Fibroblast of skin of right quadriceps (primary cell): ENCODE measurements at regions not wholly inside any gene's neighbourhood (a gene's known extent, or its start where the extent isn't known, plus 50 kb on each side); places are given as distances from the start of the nearest gene placed in this dataset.

Experiments used
- DNase-seq: peaks from one replicate; pipeline ENCODE4 v3.0.0-alpha.2; 2013

- DNase-seq, result peak; percentile 26
Measured at GRCh38 chr21:16870103-16870502, 642.7 kb upstream of the CXADR start.

GRCh38 chr21:16872616-16873015 is 640.2 kb upstream of the CXADR start:
- DNase-seq, result no peak

- no peak for DNase-seq
Measured at GRCh38 chr21:16873176-16873575, 639.7 kb upstream of the CXADR start.

GRCh38 chr21:16873596-16873995 is 639.2 kb upstream of the CXADR start:
- no peak for DNase-seq

- no peak for DNase-seq
Measured at GRCh38 chr21:16879479-16879878, 633.4 kb upstream of the CXADR start.

- DNase-seq, result peak; percentile 47
Measured at GRCh38 chr21:16891821-16892220, 621.0 kb upstream of the CXADR start.

- no peak for DNase-seq
Measured at GRCh38 chr21:16900685-16901084, 612.2 kb upstream of the CXADR start.

- DNase-seq, result peak; percentile 19
Measured at GRCh38 chr21:16908077-16908476, 604.8 kb upstream of the CXADR start.

- DNase-seq, result no peak
Measured at GRCh38 chr21:16910435-16911165, 602.2 kb upstream of the CXADR start.

- no peak for DNase-seq
Measured at GRCh38 chr21:16911166-16911607, 601.7 kb upstream of the CXADR start.

- DNase-seq, result peak; percentile 5
Measured at GRCh38 chr21:16912075-16912474, 600.8 kb upstream of the CXADR start.

GRCh38 chr21:16913010-16913409 is 599.8 kb upstream of the CXADR start:
- DNase-seq, result no peak

- no peak for DNase-seq
Measured at GRCh38 chr21:16928439-16928838, 584.4 kb upstream of the CXADR start.

GRCh38 chr21:16932314-16932713 is 580.5 kb upstream of the CXADR start:
- DNase-seq, result no peak

GRCh38 chr21:16942703-16943102 is 570.1 kb upstream of the CXADR start:
- no peak for DNase-seq

- DNase-seq, result no peak
Measured at GRCh38 chr21:16943231-16943630, 569.6 kb upstream of the CXADR start.

- DNase-seq, result no peak
Measured at GRCh38 chr21:16945580-16945979, 567.3 kb upstream of the CXADR start.

- DNase-seq, result no peak
Measured at GRCh38 chr21:16956824-16957223, 556.0 kb upstream of the CXADR start.

- no peak for DNase-seq
Measured at GRCh38 chr21:16965424-16965823, 547.4 kb upstream of the CXADR start.

- no peak for DNase-seq
Measured at GRCh38 chr21:16968436-16968835, 544.4 kb upstream of the CXADR start.

- DNase-seq, result no peak
Measured at GRCh38 chr21:16969636-16970035, 543.2 kb upstream of the CXADR start.

GRCh38 chr21:16974060-16974459 is 538.8 kb upstream of the CXADR start:
- DNase-seq, result no peak

GRCh38 chr21:16976193-16976592 is 536.6 kb upstream of the CXADR start:
- no peak for DNase-seq

- DNase-seq, result no peak
Measured at GRCh38 chr21:16978309-16978895, 534.4 kb upstream of the CXADR start.

GRCh38 chr21:16979574-16979973 is 533.3 kb upstream of the CXADR start:
- no peak for DNase-seq
